ENCODE measurements at regions not wholly inside any gene's neighbourhood (a gene's known extent, or its start where the extent isn't known, plus 50 kb on each side); places are given as distances from the start of the nearest gene placed in this dataset.

DNA sequence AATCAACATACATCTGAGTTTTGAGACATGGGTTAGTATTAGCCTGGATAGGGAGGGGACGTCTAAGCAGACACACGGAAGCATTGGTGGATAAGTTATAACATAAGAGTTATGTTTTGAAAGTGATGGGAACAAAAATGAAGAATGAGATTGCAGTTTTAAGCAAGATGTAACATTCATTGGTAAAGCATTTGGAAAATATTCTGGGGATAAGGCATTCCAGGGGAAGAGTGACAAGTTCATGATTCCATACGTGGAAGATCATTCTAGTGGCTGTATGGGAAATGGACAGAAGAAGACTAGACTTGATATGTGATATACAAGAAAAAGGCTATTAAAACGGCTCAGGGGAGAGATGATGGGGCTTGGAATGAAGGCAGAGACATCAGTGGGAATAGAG is 632.9 kb downstream of the CDH8 start:
- no peak for TF ChIP-seq GATA2 (IDR thresholded peaks at IDR 0.05; ENCODE audit: low read depth, low read length)
- no peak for TF ChIP-seq GATA3 (IDR thresholded peaks at IDR 0.05; ENCODE audit: low read depth, low read length)

DNA sequence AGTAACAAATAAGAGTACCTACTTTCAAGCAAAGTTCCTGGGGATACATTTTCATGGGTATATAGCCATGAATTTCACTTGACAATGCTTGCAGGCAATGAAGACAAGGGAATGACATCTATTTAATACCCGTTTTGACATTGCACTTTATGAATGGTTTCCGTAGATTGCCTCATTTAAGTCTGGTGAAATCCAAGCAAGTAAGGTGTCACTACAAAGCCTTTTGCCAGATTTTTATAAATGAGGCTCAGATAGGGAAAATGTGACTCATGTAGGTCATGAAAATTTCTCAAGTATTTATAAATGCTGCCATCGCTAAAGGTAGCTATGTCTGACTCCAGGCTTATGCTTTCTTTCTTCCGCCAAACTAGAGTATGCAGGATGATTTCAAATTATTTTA is 644.3 kb downstream of the CDH8 start:
- no peak for TF ChIP-seq GATA3 (IDR thresholded peaks at IDR 0.05; ENCODE audit: low read depth, low read length)
- TF ChIP-seq GATA2 (IDR thresholded peaks at IDR 0.05; ENCODE audit: low read depth, low read length): no peak

GRCh38 chr16:61390965-61391637 is 645.1 kb downstream of the CDH8 start:
- TF ChIP-seq GATA3 (IDR thresholded peaks at IDR 0.05; ENCODE audit: low read depth, low read length) (no peak), GATA2 (IDR thresholded peaks at IDR 0.05; ENCODE audit: low read depth, low read length) (no peak)

- no peak for TF ChIP-seq GATA3 (IDR thresholded peaks at IDR 0.05; ENCODE audit: low read depth, low read length)
- TF ChIP-seq GATA2 (IDR thresholded peaks at IDR 0.05; ENCODE audit: low read depth, low read length): no peak
These were observed 650.7 kb downstream of the CDH8 start for GRCh38 chr16:61385392-61386071.

DNA sequence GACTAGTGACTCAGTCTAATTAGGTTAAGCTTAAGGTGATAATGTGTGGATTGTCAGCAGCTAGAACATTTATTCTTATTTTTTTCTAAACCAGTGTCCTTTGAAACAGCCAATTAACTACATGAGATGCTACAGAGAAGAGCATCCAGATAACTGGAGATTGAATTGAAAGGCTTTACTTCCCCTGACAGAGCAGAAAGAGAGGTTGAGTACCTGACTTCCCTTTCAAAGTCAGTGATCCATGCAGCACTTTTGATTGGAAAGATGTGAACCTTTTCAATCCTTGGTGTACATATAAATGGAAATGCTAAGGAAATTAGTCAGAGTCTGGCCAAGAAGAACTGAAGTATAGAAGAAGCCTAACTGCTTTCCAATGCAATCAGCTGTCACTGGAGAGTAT is 653.8 kb downstream of the CDH8 start:
- no peak for TF ChIP-seq GATA3 (IDR thresholded peaks at IDR 0.05; ENCODE audit: low read depth, low read length)
- no peak for TF ChIP-seq GATA2 (IDR thresholded peaks at IDR 0.05; ENCODE audit: low read depth, low read length)

GRCh38 chr16:61379311-61379710 is 656.9 kb downstream of the CDH8 start:
- no peak for TF ChIP-seq GATA2 (IDR thresholded peaks at IDR 0.05; ENCODE audit: low read depth, low read length)
- TF ChIP-seq GATA3 (IDR thresholded peaks at IDR 0.05; ENCODE audit: low read depth, low read length): no peak

DNA sequence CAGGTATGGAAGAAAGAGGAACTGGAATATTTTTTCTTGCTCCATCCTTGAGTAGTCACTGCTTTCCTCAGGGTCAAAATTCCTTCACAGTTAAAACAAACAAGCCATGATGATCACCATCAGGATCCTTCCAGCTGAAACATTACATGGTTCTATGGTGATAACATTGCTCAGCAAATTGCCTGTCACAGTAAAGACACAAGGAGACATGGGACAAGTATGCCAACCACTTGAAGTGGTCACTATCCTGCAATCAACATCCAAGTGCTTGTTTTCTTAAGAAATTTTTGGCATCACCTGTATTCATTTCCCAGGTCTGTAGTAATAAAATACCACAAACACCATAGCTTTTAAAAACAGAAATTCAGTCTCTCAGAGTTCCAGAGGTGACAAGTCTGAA is 662.2 kb downstream of the CDH8 start:
- TF ChIP-seq GATA2 (IDR thresholded peaks at IDR 0.05; ENCODE audit: low read depth, low read length) (no peak), GATA3 (IDR thresholded peaks at IDR 0.05; ENCODE audit: low read depth, low read length) (no peak)

GRCh38 chr16:61371881-61372280 is 664.4 kb downstream of the CDH8 start:
- TF ChIP-seq GATA2 (IDR thresholded peaks at IDR 0.05; ENCODE audit: low read depth, low read length) (no peak), GATA3 (IDR thresholded peaks at IDR 0.05; ENCODE audit: low read depth, low read length) (no peak)

DNA sequence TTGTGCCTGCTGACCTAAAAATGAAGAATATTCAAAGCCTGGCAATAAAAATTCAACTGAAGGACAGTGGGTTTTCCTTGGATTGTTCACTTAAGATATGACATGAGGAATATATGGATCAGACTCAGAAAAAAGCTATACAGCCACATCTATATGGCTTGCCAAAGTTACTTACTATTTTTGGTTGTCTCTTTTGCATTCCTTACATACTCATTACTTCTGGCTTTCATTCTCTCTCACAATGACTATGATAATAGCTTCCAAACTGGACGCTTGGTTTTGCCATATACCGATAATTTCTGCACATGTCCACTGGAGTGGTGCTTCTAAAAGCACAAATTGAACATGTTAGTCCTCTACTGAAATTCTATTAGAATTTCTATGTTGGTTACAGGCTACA is 664.9 kb downstream of the CDH8 start:
- TF ChIP-seq GATA2 (IDR thresholded peaks at IDR 0.05; ENCODE audit: low read depth, low read length) (no peak), GATA3 (IDR thresholded peaks at IDR 0.05; ENCODE audit: low read depth, low read length) (no peak)

DNA sequence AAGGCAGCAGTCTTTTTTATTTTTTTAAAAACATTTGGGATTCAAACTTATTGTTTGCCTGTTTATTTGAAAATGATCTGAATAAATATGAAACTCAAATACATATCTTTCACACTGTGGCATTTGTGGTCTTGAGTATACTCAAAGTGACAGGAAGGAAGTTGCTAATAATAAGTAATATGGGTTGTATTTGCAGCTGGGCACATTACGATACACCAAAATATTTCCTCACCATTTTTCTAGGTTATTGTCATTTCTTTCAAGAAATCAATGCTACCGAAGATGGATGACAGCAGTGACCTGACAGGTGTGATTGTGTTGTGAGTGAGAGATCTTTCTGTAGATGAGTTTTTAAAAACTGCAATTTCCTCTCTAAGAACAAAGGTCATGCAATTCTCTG is 665.7 kb downstream of the CDH8 start:
- TF ChIP-seq GATA3 (IDR thresholded peaks at IDR 0.05; ENCODE audit: low read depth, low read length) (no peak), GATA2 (IDR thresholded peaks at IDR 0.05; ENCODE audit: low read depth, low read length) (no peak)

GRCh38 chr16:61366006-61366405 is 670.2 kb downstream of the CDH8 start:
- TF ChIP-seq GATA3 (IDR thresholded peaks at IDR 0.05; ENCODE audit: low read depth, low read length): no peak

- TF ChIP-seq GATA2 (IDR thresholded peaks at IDR 0.05; ENCODE audit: low read depth, low read length): no peak; the same call in 1 of the 2 replicates
- no peak for TF ChIP-seq GATA3 (IDR thresholded peaks at IDR 0.05; ENCODE audit: low read depth, low read length)
These were observed 671.2 kb downstream of the CDH8 start for GRCh38 chr16:61364990-61365389.

- no peak for TF ChIP-seq GATA3 (IDR thresholded peaks at IDR 0.05; ENCODE audit: low read depth, low read length)
- TF ChIP-seq GATA2 (IDR thresholded peaks at IDR 0.05; ENCODE audit: low read depth, low read length): no peak
These were observed 673.7 kb downstream of the CDH8 start for GRCh38 chr16:61362585-61362984.

- TF ChIP-seq GATA2 (IDR thresholded peaks at IDR 0.05; ENCODE audit: low read depth, low read length): 0 out of 2 replicates have a peak, but pooled peaks have one; percentile 22
- peak; percentile 69 for TF ChIP-seq GATA3 (IDR thresholded peaks at IDR 0.05; ENCODE audit: low read depth, low read length)
These were observed 691.4 kb downstream of the CDH8 start for GRCh38 chr16:61344791-61345190.

GRCh38 chr16:61332461-61332860 is 703.8 kb downstream of the CDH8 start:
- TF ChIP-seq GATA3 (IDR thresholded peaks at IDR 0.05; ENCODE audit: low read depth, low read length) (no peak), GATA2 (IDR thresholded peaks at IDR 0.05; ENCODE audit: low read depth, low read length) (no peak)

All from SH-SY5Y (cell line).